NOMO-1 treated with DMSO at 0.1 percent for 48 hours (cell line): ENCODE measurements at regions not wholly inside any gene's neighbourhood (a gene's known extent, or its start where the extent isn't known, plus 50 kb on each side); places are given as distances from the start of the nearest gene placed in this dataset.

Experiments
- DNase-seq: peaks from one replicate; lab custom pipeline; 2025; ENCODE audit not compliant: unreplicated experiment; lab: John Stamatoyannopoulos, UW

- DNase-seq: no peak
Measured at GRCh38 chr3:105014631-105015030, 352.1 kb upstream of the ALCAM start.

GRCh38 chr3:105022813-105023212 is 343.9 kb upstream of the ALCAM start:
- DNase-seq: no peak

GRCh38 chr3:105030211-105030610 is 336.5 kb upstream of the ALCAM start:
- no peak for DNase-seq

GRCh38 chr3:105032541-105032940 is 334.2 kb upstream of the ALCAM start:
- no peak for DNase-seq

- DNase-seq: no peak
Measured at GRCh38 chr3:105033081-105033480, 333.6 kb upstream of the ALCAM start.

GRCh38 chr3:105039004-105039403 is 327.7 kb upstream of the ALCAM start:
- DNase-seq: no peak

- no peak for DNase-seq
Measured at GRCh38 chr3:105040026-105040622, 326.6 kb upstream of the ALCAM start.

- no peak for DNase-seq
Measured at GRCh38 chr3:105042586-105042985, 324.1 kb upstream of the ALCAM start.

- DNase-seq: no peak
Measured at GRCh38 chr3:105051111-105051510, 315.6 kb upstream of the ALCAM start.

GRCh38 chr3:105051972-105052371 is 314.7 kb upstream of the ALCAM start:
- no peak for DNase-seq

GRCh38 chr3:105062853-105063252 is 303.9 kb upstream of the ALCAM start:
- DNase-seq: no peak

GRCh38 chr3:105065895-105066839 is 300.5 kb upstream of the ALCAM start:
- DNase-seq: no peak

- no peak for DNase-seq
Measured at GRCh38 chr3:105067361-105067760, 299.3 kb upstream of the ALCAM start.

- DNase-seq: no peak
Measured at GRCh38 chr3:105077060-105077822, 289.5 kb upstream of the ALCAM start.

GRCh38 chr3:105083945-105084344 is 282.8 kb upstream of the ALCAM start:
- DNase-seq: no peak

- no peak for DNase-seq
Measured at GRCh38 chr3:105085506-105085905, 281.2 kb upstream of the ALCAM start.

GRCh38 chr3:105093371-105094252 is 273.1 kb upstream of the ALCAM start:
- DNase-seq: no peak

- DNase-seq: no peak
Measured at GRCh38 chr3:105094588-105094987, 272.1 kb upstream of the ALCAM start.

GRCh38 chr3:105096071-105096470 is 270.6 kb upstream of the ALCAM start:
- DNase-seq: no peak

- DNase-seq: no peak
Measured at GRCh38 chr3:105101603-105102002, 265.1 kb upstream of the ALCAM start.

GRCh38 chr3:105103139-105103538 is 263.6 kb upstream of the ALCAM start:
- no peak for DNase-seq
